ENCODE measurements at regions not wholly inside any gene's neighbourhood (a gene's known extent, or its start where the extent isn't known, plus 50 kb on each side); places are given as distances from the start of the nearest gene placed in this dataset.

DNA sequence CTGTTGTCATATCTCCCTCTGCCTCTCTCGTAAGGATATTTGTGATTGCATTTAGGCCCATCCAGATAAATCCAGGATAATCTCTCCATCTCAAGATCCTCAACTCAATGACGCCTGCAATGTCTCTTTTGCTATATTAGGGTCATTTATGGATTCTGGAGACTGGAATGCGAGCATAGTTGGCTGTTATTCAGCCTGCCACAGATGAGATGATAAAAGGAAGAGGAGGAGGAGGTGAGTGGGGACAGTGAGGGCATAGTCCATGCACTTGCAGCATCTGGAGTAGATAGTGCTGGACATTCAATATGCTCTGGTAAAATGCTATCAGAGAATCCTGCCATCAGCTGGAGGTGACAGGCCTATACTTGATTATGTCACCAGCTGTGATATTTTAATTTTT is 131.6 kb upstream of the CACNA1E start:
- Histone ChIP-seq H3K4ac (ENCODE audit: low read depth, low read length) (no peak overlapping the region), H3K9ac (ENCODE audit: low read depth, low read length) (no peak overlapping the region), H3K56ac (ENCODE audit: extremely low read depth, insufficient read depth, low read length) (no peak overlapping the region), H3K18ac (ENCODE audit: low read depth, low read length) (no peak overlapping the region), H4K91ac (ENCODE audit: insufficient read depth, low read depth, low read length) (no peak overlapping the region), H3K4me2 (ENCODE audit: low read depth, low read length) (no peak overlapping the region), H2BK15ac (ENCODE audit: low read depth, low read length) (no peak overlapping the region), H2AK5ac (ENCODE audit: low read depth, low read length) (no peak overlapping the region), H3K79me1 (ENCODE audit: low read depth in 1 of 2, low read length in 2 of 2) (no peaks in the 10 kb centered on the region), H2BK5ac (ENCODE audit: low read depth, low read length, poor library complexity, severe bottlenecking) (no peak overlapping the region), H3K27ac (ENCODE audit: insufficient read depth, low read length) (no peak overlapping the region), H4K5ac (ENCODE audit: low read depth, low read length) (no peak overlapping the region), H4K8ac (ENCODE audit: low read depth in 2 of 2, low read length in 2 of 2) (no peak overlapping the region), H3K9me1 (ENCODE audit: insufficient read depth, low read length) (no peaks in the 10 kb centered on the region; the same call in 1 of the 2 replicates), H4K20me1 (ENCODE audit: insufficient read depth, low read length) (no peaks in the 10 kb centered on the region), H2AFZ (replicated peaks; ENCODE audit: low read length, poor library complexity) (no peak overlapping the region), H3K4me1 (ENCODE audit: control insufficient read depth, insufficient read depth, low read length) (no peaks in the 10 kb centered on the region), H3K36me3 (ENCODE audit: control insufficient read depth, insufficient read depth, low read length) (no peaks in the 10 kb centered on the region), H2AK9ac (replicated peaks; ENCODE audit: low read depth, low read length, poor library complexity) (no peak overlapping the region), H3K9me3 (ENCODE audit: control insufficient read depth, insufficient read depth, low read length) (no peaks in the 10 kb centered on the region), H3K23ac (ENCODE audit: low read depth, low read length) (no peak overlapping the region), H3K14ac (replicated peaks; ENCODE audit: low read depth, low read length) (no peak overlapping the region), H2BK120ac (ENCODE audit: low read depth, low read length) (no peak overlapping the region), H2BK20ac (ENCODE audit: low read depth, low read length) (no peak overlapping the region), H3K27me3 (ENCODE audit: control insufficient read depth, insufficient read depth, low read length) (no peaks in the 10 kb centered on the region; the same call in 1 of the 2 replicates), H3K4me3 (ENCODE audit: insufficient read depth, low read depth, low read length) (no peak overlapping the region)
- ATAC-seq (ENCODE audit: low read depth) (no peak), DNase-seq (no peak)
- BruUV-seq (replicated peaks), result no TSS peak
- dilution Hi-C loops (cut with HindIII; ENCODE audit: low sequenced_read_pairs, unreplicated experiment), result no loop called here
- POLR2A ChIA-PET (ENCODE audit: unreplicated experiment), result no interaction called here
- WGBS, 2 experiments (ENCODE audit: extremely low coverage in 2 of 2, insufficient read length in 1 of 2), result 20% methylated on average over 1 of the region's 3 CpGs; no CpG with 5 or more reads in 1 of the 2 experiments
- CTCF ChIA-PET, result no interaction called here
- intact Hi-C loops (cut with micrococcal nuclease), result no loop called here
- TF ChIP-seq RCOR1 (IDR thresholded peaks at IDR 0.05; ENCODE audit: insufficient replicate concordance, low read length) (no peak), BHLHE40 (IDR thresholded peaks at IDR 0.05; ENCODE audit: low read depth, low read length) (no peak), CEBPB (IDR thresholded peaks at IDR 0.05; ENCODE audit: low read depth, low read length) (no peak), RAD21 (IDR thresholded peaks at IDR 0.05; ENCODE audit: low read length) (no peak), FOS (IDR thresholded peaks at IDR 0.05; ENCODE audit: low read depth, low read length) (no peak), CHD1 (IDR thresholded peaks at IDR 0.05; ENCODE audit: low read depth, low read length) (no peak), SMC3 (IDR thresholded peaks at IDR 0.05; ENCODE audit: low read depth, low read length) (no peak), MAZ (IDR thresholded peaks at IDR 0.05; ENCODE audit: borderline replicate concordance, low read depth, low read length) (no peak), RFX5 (IDR thresholded peaks at IDR 0.05; ENCODE audit: low read depth, low read length) (no peak), MAFK (IDR thresholded peaks at IDR 0.05; ENCODE audit: low read depth, low read length) (no peak)
- TF ChIP-seq, protein P1, sequence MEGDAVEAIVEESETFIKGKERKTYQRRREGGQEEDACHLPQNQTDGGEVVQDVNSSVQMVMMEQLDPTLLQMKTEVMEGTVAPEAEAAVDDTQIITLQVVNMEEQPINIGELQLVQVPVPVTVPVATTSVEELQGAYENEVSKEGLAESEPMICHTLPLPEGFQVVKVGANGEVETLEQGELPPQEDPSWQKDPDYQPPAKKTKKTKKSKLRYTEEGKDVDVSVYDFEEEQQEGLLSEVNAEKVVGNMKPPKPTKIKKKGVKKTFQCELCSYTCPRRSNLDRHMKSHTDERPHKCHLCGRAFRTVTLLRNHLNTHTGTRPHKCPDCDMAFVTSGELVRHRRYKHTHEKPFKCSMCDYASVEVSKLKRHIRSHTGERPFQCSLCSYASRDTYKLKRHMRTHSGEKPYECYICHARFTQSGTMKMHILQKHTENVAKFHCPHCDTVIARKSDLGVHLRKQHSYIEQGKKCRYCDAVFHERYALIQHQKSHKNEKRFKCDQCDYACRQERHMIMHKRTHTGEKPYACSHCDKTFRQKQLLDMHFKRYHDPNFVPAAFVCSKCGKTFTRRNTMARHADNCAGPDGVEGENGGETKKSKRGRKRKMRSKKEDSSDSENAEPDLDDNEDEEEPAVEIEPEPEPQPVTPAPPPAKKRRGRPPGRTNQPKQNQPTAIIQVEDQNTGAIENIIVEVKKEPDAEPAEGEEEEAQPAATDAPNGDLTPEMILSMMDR (conservative IDR thresholded peaks at IDR 0.05; ENCODE audit: low read depth, low read length), result no peak
- in situ Hi-C loops (cut with MboI; ENCODE audit: low sequenced_read_pairs), result no loop called here

All from IMR-90 (cell line).